Astrocyte of the cerebellum (primary cell): ENCODE measurements at regions not wholly inside any gene's neighbourhood (a gene's known extent, or its start where the extent isn't known, plus 50 kb on each side); places are given as distances from the start of the nearest gene placed in this dataset.

Experiments used
- DNase-seq: peaks from one replicate; pipeline ENCODE4 v3.0.0-alpha.2; 2011; ENCODE audit warnings: low read depth
- H3K4me3 ChIP-seq: 2 replicates; pipeline ENCODE4 v1.5.1; 2011; ENCODE audit warnings: mild to moderate bottlenecking, low read depth, low read length, moderate library complexity
- CTCF ChIP-seq: IDR thresholded peaks from 2 replicates; pipeline ENCODE4 v1.5.1; 2012; ENCODE audit warnings: low read length, low read depth, moderate library complexity, mild to moderate bottlenecking; ENCODE audit errors: missing control alignments
- in situ Hi-C: cut with HindIII; loops from 2 replicates; pipeline ENCODE4 v1.10.0; 2017; ENCODE audit warnings: low sequenced_read_pairs

- TF ChIP-seq CTCF, result no peak
- DNase-seq, result no peak
- no peak overlapping the region for H3K4me3 ChIP-seq
- in situ Hi-C loops, result no loop called here
These were observed 191.3 kb downstream of the KLF5 start for GRCh38 chr13:73250061-73250460.

- in situ Hi-C loops, result no loop called here
These were observed 190.1 kb downstream of the KLF5 start for GRCh38 chr13:73248711-73249580.

GRCh38 chr13:73248154-73248553 is 189.3 kb downstream of the KLF5 start:
- no peak for TF ChIP-seq CTCF
- in situ Hi-C loops, result no loop called here
- no peak for DNase-seq
- no peak overlapping the region for H3K4me3 ChIP-seq

More at GRCh38 chr13:73248711-73249580, 190.1 kb downstream of the KLF5 start:
- TF ChIP-seq CTCF, result no peak
- DNase-seq, result no peak
- H3K4me3 ChIP-seq, result no peak overlapping the region

GRCh38 chr13:73245246-73245645 is 186.4 kb downstream of the KLF5 start:
- TF ChIP-seq CTCF, result no peak
- no peak for DNase-seq
- no peak overlapping the region for H3K4me3 ChIP-seq
- in situ Hi-C loops, result no loop called here

- no peak overlapping the region for H3K4me3 ChIP-seq
- TF ChIP-seq CTCF, result no peak
- in situ Hi-C loops, result no loop called here
- no peak for DNase-seq
These were observed 185.7 kb downstream of the KLF5 start for GRCh38 chr13:73244467-73244866.

- H3K4me3 ChIP-seq, result no peak overlapping the region
- in situ Hi-C loops, result no loop called here
- no peak for DNase-seq
- TF ChIP-seq CTCF, result no peak
These were observed 183.8 kb downstream of the KLF5 start for GRCh38 chr13:73242515-73243015.
